Smooth muscle cell (in vitro differentiated cells): ENCODE measurements at regions not wholly inside any gene's neighbourhood (a gene's known extent, or its start where the extent isn't known, plus 50 kb on each side); places are given as distances from the start of the nearest gene placed in this dataset.

Source experiments
- DNase-seq: peaks from one replicate; lab custom pipeline; 2025; ENCODE audit not compliant: unreplicated experiment; lab: John Stamatoyannopoulos, UW
- H2AFZ ChIP-seq: fragments of 200-600 bp; sonication (generic); 2 replicates; pipeline ENCODE4 v1.6.0; 2016; ENCODE audit warnings: antibody characterized with exemption, low read depth, mild to moderate bottlenecking
- H3F3A ChIP-seq: fragments of 200-600 bp; sonication (generic); 2 replicates; pipeline ENCODE4 v1.6.0; 2017; ENCODE audit warnings: antibody characterized with exemption, low read depth
- H3K27ac ChIP-seq: fragments of 200-600 bp; sonication (generic); 2 replicates; pipeline ENCODE4 v1.5.1; 2016; ENCODE audit warnings: low read depth, mild to moderate bottlenecking
- H3K27me3 ChIP-seq: fragments of 200-600 bp; sonication (generic); 2 replicates; pipeline ENCODE4 v1.6.1; 2016; ENCODE audit warnings: low read depth, mild to moderate bottlenecking
- H3K36me3 ChIP-seq: fragments of 200-600 bp; sonication (generic); 2 replicates; pipeline ENCODE4 v1.5.1; 2016; ENCODE audit warnings: low read depth
- H3K4me1 ChIP-seq: fragments of 200-600 bp; sonication (generic); 2 replicates; pipeline ENCODE4 v1.5.1; 2016; ENCODE audit warnings: low read depth
- H3K4me2 ChIP-seq: fragments of 200-600 bp; sonication (generic); 2 replicates; pipeline ENCODE4 v1.6.0; 2016; ENCODE audit warnings: mild to moderate bottlenecking
- H3K4me3 ChIP-seq: fragments of 200-600 bp; sonication (generic); 2 replicates; pipeline ENCODE4 v1.5.1; 2016; ENCODE audit warnings: mild to moderate bottlenecking
- H3K79me2 ChIP-seq: fragments of 200-600 bp; sonication (generic); 2 replicates; pipeline ENCODE4 v1.6.0; 2016; ENCODE audit warnings: low read depth, mild to moderate bottlenecking
- H3K9ac ChIP-seq: fragments of 200-600 bp; sonication (generic); 2 replicates; pipeline ENCODE4 v1.6.0; 2016; ENCODE audit warnings: low read depth
- H3K9me3 ChIP-seq: fragments of 200-600 bp; sonication (generic); replicated peaks from 2 replicates; pipeline ENCODE4 v1.5.1; 2016; ENCODE audit warnings: low read depth
- H4K20me1 ChIP-seq: fragments of 200-600 bp; sonication (generic); 2 replicates; pipeline ENCODE4 v1.6.0; 2016; ENCODE audit warnings: low read depth
- CTCF ChIP-seq: fragments of 200-600 bp; sonication (generic); IDR thresholded peaks from 2 replicates; pipeline ENCODE4 v1.5.1; 2017; ENCODE audit warnings: borderline replicate concordance, mild to moderate bottlenecking, antibody characterized with exemption; ENCODE audit not compliant: insufficient read depth, poor library complexity, severe bottlenecking
- WGBS: methylation state at CpG from one replicate; pipeline ENCODE4 v1.1.7; 2016; ENCODE audit warnings: low lambda C conversion rate; 5-methylcytosine and 5-hydroxymethylcytosine counted together

GRCh38 chr13:61135583-61135982 lies 280.1 kb downstream of the PCDH20 start:
- TF ChIP-seq CTCF: no peak
- H3K9ac ChIP-seq: no peak overlapping the region
- no peaks in the 10 kb centered on the region for H3K36me3 ChIP-seq
- no peaks in the 10 kb centered on the region for H3K9me3 ChIP-seq
- H3K27me3 ChIP-seq: no peaks in the 10 kb centered on the region
- no peak overlapping the region for H3K4me3 ChIP-seq
- H4K20me1 ChIP-seq: no peaks in the 10 kb centered on the region
- no peaks in the 10 kb centered on the region for H3K4me1 ChIP-seq
- H3K27ac ChIP-seq: no peak overlapping the region
- no peak overlapping the region for H2AFZ ChIP-seq
- DNase-seq: no peak
- H3K4me2 ChIP-seq: no peak overlapping the region
- no peaks in the 10 kb centered on the region for H3F3A ChIP-seq
- H3K79me2 ChIP-seq: no peaks in the 10 kb centered on the region
- 100% methylated on average over 2 of the region's 2 CpGs for WGBS

- Histone ChIP-seq H2AFZ (no peak overlapping the region), H3K9ac (no peak overlapping the region), H3K9me3 (no peaks in the 10 kb centered on the region), H3K79me2 (no peaks in the 10 kb centered on the region), H3K27me3 (no peaks in the 10 kb centered on the region), H3K4me3 (no peak overlapping the region), H4K20me1 (no peaks in the 10 kb centered on the region), H3K27ac (no peak overlapping the region), H3F3A (no peaks in the 10 kb centered on the region), H3K4me2 (no peak overlapping the region), H3K36me3 (no peaks in the 10 kb centered on the region), H3K4me1 (no peaks in the 10 kb centered on the region)
- no peak for TF ChIP-seq CTCF
- DNase-seq: no peak
- 88% methylated on average over 2 of the region's 2 CpGs for WGBS
Observed at GRCh38 chr13:61128850-61129645, 286.6 kb downstream of the PCDH20 start.

- H3K4me1 ChIP-seq: no peaks in the 10 kb centered on the region
- H3K9me3 ChIP-seq: no peaks in the 10 kb centered on the region
- no peaks in the 10 kb centered on the region for H3K36me3 ChIP-seq
- TF ChIP-seq CTCF: no peak
- H3K9ac ChIP-seq: no peak overlapping the region
- H3K27ac ChIP-seq: no peak overlapping the region
- DNase-seq: no peak
- H2AFZ ChIP-seq: no peak overlapping the region
- H3K27me3 ChIP-seq: no peaks in the 10 kb centered on the region
- H3F3A ChIP-seq: no peaks in the 10 kb centered on the region
- WGBS: 89% methylated on average over 5 of the region's 5 CpGs
- H3K4me3 ChIP-seq: no peak overlapping the region
- no peaks in the 10 kb centered on the region for H4K20me1 ChIP-seq
- H3K4me2 ChIP-seq: no peak overlapping the region
- no peaks in the 10 kb centered on the region for H3K79me2 ChIP-seq
Observed at GRCh38 chr13:61123538-61124289, 291.9 kb downstream of the PCDH20 start.
